ENCODE measurements at regions not wholly inside any gene's neighbourhood (a gene's known extent, or its start where the extent isn't known, plus 50 kb on each side); places are given as distances from the start of the nearest gene placed in this dataset.
"Not testable (repeated sequence)": the region's sequence is repeated elsewhere in the genome, so short reads cannot be mapped to it uniquely, and the experiment has no call there.

- intact Hi-C loops (cut with micrococcal nuclease; ENCODE audit: unreplicated experiment), result no loop called here
- Histone ChIP-seq H3K27ac (no peak overlapping the region), H3K4me3 (no peak overlapping the region), H2AFZ (no peak overlapping the region), H3K9me2 (ENCODE audit: insufficient read depth) (no peaks in the 10 kb centered on the region), H3K36me3 (ENCODE audit: low read depth) (no peaks in the 10 kb centered on the region), H4K20me1 (ENCODE audit: insufficient read depth) (no peaks in the 10 kb centered on the region), H3K4me1 (replicated peaks; ENCODE audit: insufficient read depth) (no peaks in the 10 kb centered on the region), H3K4me2 (no peak overlapping the region), H3K79me2 (ENCODE audit: low read depth) (no peaks in the 10 kb centered on the region), H3F3A (ENCODE audit: insufficient read depth, low read depth) (no peaks in the 10 kb centered on the region), H3K27me3 (ENCODE audit: insufficient read depth, low read depth) (no peaks in the 10 kb centered on the region), H3K9me3 (ENCODE audit: insufficient read depth, low read depth) (no peaks in the 10 kb centered on the region)
- TF ChIP-seq EZH2 (IDR thresholded peaks at IDR 0.05; ENCODE audit: low read depth) (no peak), CTCF (conservative IDR thresholded peaks at IDR 0.05) (no peak)
- DNase-seq, result no peak
- no TSS peak for BruUV-seq (replicated peaks)
- ChIA-PET CTCF (no interaction called here), POLR2A (ENCODE audit: unreplicated experiment) (no interaction called here)
Measured at GRCh38 chrX:35289952-35290351, 347.4 kb downstream of the FAM47B start.

GRCh38 chrX:35291013-35291412, 348.4 kb downstream of the FAM47B start:
- Histone ChIP-seq H2AFZ (no peak overlapping the region), H3K4me3 (no peak overlapping the region), H3K36me3 (ENCODE audit: low read depth) (no peaks in the 10 kb centered on the region), H3K4me2 (no peak overlapping the region), H3K9me3 (ENCODE audit: insufficient read depth, low read depth) (no peaks in the 10 kb centered on the region), H3K27ac (no peak overlapping the region), H3K27me3 (ENCODE audit: insufficient read depth, low read depth) (no peaks in the 10 kb centered on the region), H3K9me2 (ENCODE audit: insufficient read depth) (no peaks in the 10 kb centered on the region), H4K20me1 (ENCODE audit: insufficient read depth) (no peaks in the 10 kb centered on the region), H3F3A (ENCODE audit: insufficient read depth, low read depth) (no peaks in the 10 kb centered on the region), H3K4me1 (replicated peaks; ENCODE audit: insufficient read depth) (no peaks in the 10 kb centered on the region), H3K79me2 (ENCODE audit: low read depth) (no peaks in the 10 kb centered on the region)
- ChIA-PET CTCF (no interaction called here), POLR2A (ENCODE audit: unreplicated experiment) (no interaction called here)
- no TSS peak for BruUV-seq (replicated peaks)
- DNase-seq, result no peak
- intact Hi-C loops (cut with micrococcal nuclease; ENCODE audit: unreplicated experiment), result no loop called here
- TF ChIP-seq CTCF (conservative IDR thresholded peaks at IDR 0.05) (no peak), EZH2 (IDR thresholded peaks at IDR 0.05; ENCODE audit: low read depth) (no peak)

GRCh38 chrX:35292522-35292921, 349.9 kb downstream of the FAM47B start:
- TF ChIP-seq EZH2 (IDR thresholded peaks at IDR 0.05; ENCODE audit: low read depth), result no peak
- no peak for TF ChIP-seq CTCF (conservative IDR thresholded peaks at IDR 0.05)
- Histone ChIP-seq H3K79me2 (ENCODE audit: low read depth) (no peaks in the 10 kb centered on the region), H4K20me1 (ENCODE audit: insufficient read depth) (no peaks in the 10 kb centered on the region), H3K9me2 (ENCODE audit: insufficient read depth) (no peaks in the 10 kb centered on the region), H2AFZ (no peak overlapping the region), H3F3A (ENCODE audit: insufficient read depth, low read depth) (no peaks in the 10 kb centered on the region), H3K4me3 (no peak overlapping the region), H3K4me2 (no peak overlapping the region), H3K27ac (no peak overlapping the region), H3K36me3 (ENCODE audit: low read depth) (no peaks in the 10 kb centered on the region), H3K27me3 (ENCODE audit: insufficient read depth, low read depth) (no peaks in the 10 kb centered on the region), H3K9me3 (ENCODE audit: insufficient read depth, low read depth) (no peaks in the 10 kb centered on the region), H3K4me1 (replicated peaks; ENCODE audit: insufficient read depth) (no peaks in the 10 kb centered on the region)
- no peak for DNase-seq
- BruUV-seq (replicated peaks), result no TSS peak
- ChIA-PET CTCF (no interaction called here), POLR2A (ENCODE audit: unreplicated experiment) (no interaction called here)
- intact Hi-C loops (cut with micrococcal nuclease; ENCODE audit: unreplicated experiment), result no loop called here

- H3K4me3 ChIP-seq; H3K9me2 ChIP-seq (ENCODE audit: insufficient read depth); H3K4me2 ChIP-seq; BruUV-seq (replicated peaks); H3K27me3 ChIP-seq (ENCODE audit: insufficient read depth, low read depth); H3K4me1 ChIP-seq (replicated peaks; ENCODE audit: insufficient read depth); DNase-seq; CTCF ChIA-PET; H3K27ac ChIP-seq; H3K9me3 ChIP-seq (ENCODE audit: insufficient read depth, low read depth); H3K79me2 ChIP-seq (ENCODE audit: low read depth); H4K20me1 ChIP-seq (ENCODE audit: insufficient read depth); intact Hi-C loops (cut with micrococcal nuclease; ENCODE audit: unreplicated experiment); H3K36me3 ChIP-seq (ENCODE audit: low read depth); H2AFZ ChIP-seq; H3F3A ChIP-seq (ENCODE audit: insufficient read depth, low read depth); POLR2A ChIA-PET (ENCODE audit: unreplicated experiment): not testable (repeated sequence)
Measured at GRCh38 chrX:35305037-35305436, 362.4 kb downstream of the FAM47B start.
